Muscle layer of colon (tissue), 2 donors: ENCODE measurements at regions not wholly inside any gene's neighbourhood (a gene's known extent, or its start where the extent isn't known, plus 50 kb on each side); places are given as distances from the start of the nearest gene placed in this dataset.
A peak's percentile ranks its signal among the peaks of the same experiment; 100 is the strongest.
"Not testable (repeated sequence)": the region's sequence is repeated elsewhere in the genome, so short reads cannot be mapped to it uniquely, and the experiment has no call there.

Experiments
- H3K27ac ChIP-seq: one replicate; pipeline ENCODE4 v1.7.0; 2013; ENCODE audit warnings: low read depth, mild to moderate bottlenecking, low read length, moderate library complexity
- H3K27me3 ChIP-seq, 2 donors: one replicate each; pipeline ENCODE4 v1.7.0; 2013; ENCODE audit warnings: low read length in 2 of 2, mild to moderate bottlenecking in 2 of 2; ENCODE audit not compliant: insufficient read depth in 2 of 2, control insufficient read depth in 1 of 2
- H3K36me3 ChIP-seq: one replicate; pipeline ENCODE4 v1.7.0; 2013; ENCODE audit warnings: mild to moderate bottlenecking, low read length; ENCODE audit not compliant: insufficient read depth
- H3K4me1 ChIP-seq: one replicate; pipeline ENCODE4 v1.7.0; 2013; ENCODE audit warnings: mild to moderate bottlenecking, low read length; ENCODE audit not compliant: insufficient read depth
- H3K4me3 ChIP-seq, 2 donors: one replicate each; pipeline ENCODE4 v1.7.0; 2013; ENCODE audit warnings: low read length in 2 of 2, low read depth in 1 of 2, mild to moderate bottlenecking in 1 of 2, moderate library complexity in 1 of 2
- H3K9ac ChIP-seq: one replicate; pipeline ENCODE4 v1.7.0; 2013; ENCODE audit warnings: low read length
- H3K9me3 ChIP-seq: one replicate; pipeline ENCODE4 v1.7.0; 2013; ENCODE audit warnings: mild to moderate bottlenecking, low read length
- donor health status: abdominal sarcoma.
- donor health status: Adenocarcinoma of cecum.

GRCh38 chr2:132289812-132290211, 126.8 kb upstream of the GPR39 start:
- not testable (repeated sequence) for H3K27ac ChIP-seq, H3K4me1 ChIP-seq, H3K9me3 ChIP-seq, H3K36me3 ChIP-seq, H3K27me3 ChIP-seq, H3K9ac ChIP-seq, H3K4me3 ChIP-seq

GRCh38 chr2:132300592-132301378, 115.8 kb upstream of the GPR39 start:
- not testable (repeated sequence) for H3K9me3 ChIP-seq, H3K9ac ChIP-seq, H3K4me3 ChIP-seq, H3K36me3 ChIP-seq, H3K27ac ChIP-seq, H3K4me1 ChIP-seq, H3K27me3 ChIP-seq

GRCh38 chr2:132304661-132305380, 111.8 kb upstream of the GPR39 start:
- H3K4me1 ChIP-seq, H3K36me3 ChIP-seq, H3K27ac ChIP-seq, H3K9ac ChIP-seq, H3K27me3 ChIP-seq, H3K9me3 ChIP-seq: not testable (repeated sequence)
- H3K4me3 ChIP-seq: peak overlapping the region in 1 of 2 donors; percentile 58

- not testable (repeated sequence) for H3K4me1 ChIP-seq, H3K9ac ChIP-seq, H3K9me3 ChIP-seq, H3K27ac ChIP-seq, H3K4me3 ChIP-seq, H3K36me3 ChIP-seq, H3K27me3 ChIP-seq
These were observed 108.9 kb upstream of the GPR39 start for GRCh38 chr2:132307613-132308198.

DNA sequence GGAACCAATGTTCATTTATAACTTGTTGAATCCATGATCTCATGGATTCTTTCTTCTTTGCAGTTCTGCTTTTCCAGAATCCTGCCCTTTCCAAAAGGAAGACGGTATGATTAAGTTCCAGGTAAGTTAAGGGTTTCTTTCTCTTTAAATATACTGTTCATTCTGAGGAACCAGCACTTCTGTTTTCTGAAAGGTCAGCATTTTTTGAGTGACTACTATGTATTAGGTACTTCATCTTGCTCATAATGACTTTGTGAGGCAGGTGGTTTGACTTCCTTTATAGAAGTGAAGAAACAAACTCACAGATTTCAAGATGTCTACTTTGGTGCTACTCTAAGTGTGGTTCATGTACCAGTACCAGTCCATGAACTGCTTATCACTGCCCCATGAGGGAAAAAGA, 107.4 kb upstream of the GPR39 start:
- not testable (repeated sequence) for H3K27ac ChIP-seq, H3K36me3 ChIP-seq

DNA sequence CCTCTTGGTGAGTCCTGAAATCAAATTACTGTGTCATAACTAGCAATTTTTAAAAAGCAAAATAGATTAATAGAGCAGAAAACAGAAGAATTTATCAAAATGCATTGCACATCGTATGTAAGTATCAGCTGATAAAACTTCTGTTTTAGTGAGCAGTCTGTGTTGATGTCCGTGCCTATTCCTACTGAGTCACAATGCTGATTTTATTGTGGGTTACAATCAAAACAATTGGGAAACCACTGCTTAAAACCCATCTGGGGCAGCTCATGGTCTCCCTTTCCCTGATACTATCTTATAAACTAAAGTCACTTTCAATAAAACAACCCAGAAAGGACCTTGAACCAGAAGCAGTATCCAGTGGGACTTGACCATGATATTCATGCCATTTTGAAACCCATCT, 101.1 kb upstream of the GPR39 start:
- not testable (repeated sequence) for H3K9ac ChIP-seq, H3K27ac ChIP-seq, H3K36me3 ChIP-seq, H3K27me3 ChIP-seq, H3K4me1 ChIP-seq, H3K9me3 ChIP-seq, H3K4me3 ChIP-seq

More for the DNA sequence above, 107.4 kb upstream of the GPR39 start:
- not testable (repeated sequence) for H3K27me3 ChIP-seq, H3K9ac ChIP-seq, H3K9me3 ChIP-seq, H3K4me1 ChIP-seq, H3K4me3 ChIP-seq

DNA sequence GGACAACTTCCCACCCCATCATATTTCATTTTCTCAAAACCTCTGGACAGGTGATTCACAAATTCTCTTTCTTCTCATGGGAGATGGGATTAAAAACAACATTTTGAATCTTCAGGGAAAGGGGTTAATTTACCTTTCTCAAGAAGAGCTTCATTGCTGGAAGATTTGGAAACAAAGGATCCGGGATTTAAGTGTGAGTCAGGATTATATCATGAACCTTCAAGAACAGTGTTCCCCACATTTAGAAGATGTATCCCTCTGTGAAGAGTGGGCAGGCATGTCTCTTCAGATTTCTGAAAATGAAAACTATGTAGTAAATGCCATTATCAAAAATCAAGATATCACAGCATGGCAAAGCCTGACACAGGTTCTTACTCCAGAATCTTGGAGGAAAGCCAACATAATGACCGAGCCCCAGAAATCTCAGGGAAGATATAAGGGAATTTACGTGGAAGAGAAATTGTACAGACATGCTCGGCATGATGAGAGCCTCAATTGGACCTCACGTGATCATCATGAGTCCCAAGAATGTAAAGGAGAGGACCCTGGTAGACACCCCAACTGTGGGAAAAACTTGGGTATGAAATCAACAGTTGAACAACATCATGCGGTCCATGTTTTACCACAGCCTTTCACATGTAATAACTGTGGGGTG, 99.5 kb upstream of the GPR39 start:
- H3K4me3 ChIP-seq, H3K9ac ChIP-seq, H3K27ac ChIP-seq, H3K36me3 ChIP-seq, H3K4me1 ChIP-seq, H3K9me3 ChIP-seq, H3K27me3 ChIP-seq: not testable (repeated sequence)

GRCh38 chr2:132318481-132318880, 98.1 kb upstream of the GPR39 start:
- H3K36me3 ChIP-seq, H3K4me1 ChIP-seq, H3K9me3 ChIP-seq, H3K4me3 ChIP-seq, H3K27ac ChIP-seq, H3K9ac ChIP-seq, H3K27me3 ChIP-seq: not testable (repeated sequence)

- not testable (repeated sequence) for H3K4me3 ChIP-seq, H3K27ac ChIP-seq, H3K4me1 ChIP-seq, H3K36me3 ChIP-seq, H3K9ac ChIP-seq, H3K27me3 ChIP-seq, H3K9me3 ChIP-seq
These were observed 92.6 kb upstream of the GPR39 start for GRCh38 chr2:132324005-132324404.

DNA sequence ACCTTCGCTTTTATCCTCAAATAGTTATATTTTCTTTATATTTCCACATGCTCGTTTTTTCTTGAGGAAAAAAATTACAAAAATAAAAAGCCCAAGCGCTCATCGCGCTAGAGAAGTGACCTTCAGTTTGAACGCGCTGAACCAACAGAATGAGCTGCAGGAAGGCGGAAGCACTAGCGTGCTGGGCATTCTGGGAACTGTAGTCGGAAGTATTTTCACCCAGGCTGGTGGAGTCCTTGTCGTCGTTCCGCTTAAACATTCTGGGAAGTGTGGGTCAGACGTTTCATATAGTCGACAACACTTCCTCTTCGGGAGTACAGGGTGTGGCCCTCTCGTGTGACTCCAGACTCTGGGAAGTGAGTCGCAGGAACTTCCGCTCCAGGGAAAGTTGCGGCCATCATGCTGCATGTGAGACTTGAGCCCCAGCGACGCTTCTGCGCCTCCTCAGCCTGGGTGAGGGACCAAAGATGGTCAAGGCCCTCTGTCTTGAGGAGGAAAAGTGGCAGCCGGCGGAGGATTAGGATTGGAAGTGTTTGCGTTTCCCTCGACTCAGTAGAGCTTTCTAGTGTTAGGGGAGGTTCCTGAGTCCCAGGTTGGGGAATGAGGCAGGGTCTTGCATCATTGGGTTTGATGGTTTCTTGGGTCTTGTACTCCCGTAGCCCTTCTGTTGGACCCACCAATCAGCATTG, 84.1 kb upstream of the GPR39 start:
- H3K4me1 ChIP-seq, H3K9ac ChIP-seq, H3K4me3 ChIP-seq, H3K27ac ChIP-seq, H3K9me3 ChIP-seq, H3K36me3 ChIP-seq, H3K27me3 ChIP-seq: not testable (repeated sequence)

- H3K27me3 ChIP-seq, H3K27ac ChIP-seq, H3K9ac ChIP-seq: not testable (repeated sequence)
These were observed 79.5 kb upstream of the GPR39 start for GRCh38 chr2:132337135-132337534.

More at GRCh38 chr2:132337135-132337534, 79.5 kb upstream of the GPR39 start:
- not testable (repeated sequence) for H3K36me3 ChIP-seq, H3K4me3 ChIP-seq, H3K9me3 ChIP-seq, H3K4me1 ChIP-seq
